Progenitor cell of endocrine pancreas (in vitro differentiated cells): ENCODE measurements at regions not wholly inside any gene's neighbourhood (a gene's known extent, or its start where the extent isn't known, plus 50 kb on each side); places are given as distances from the start of the nearest gene placed in this dataset.

Experiments
- DNase-seq: peaks from one replicate; pipeline ENCODE4 v3.0.0; 2021; ENCODE audit warnings: low spot score; ENCODE audit not compliant: unreplicated experiment
- H3K27ac Mint-ChIP-seq: 2 replicates; pipeline ENCODE4 v1.8.0; 2021; ENCODE audit warnings: mild to moderate bottlenecking, moderate library complexity, mixed read lengths
- H3K27me3 Mint-ChIP-seq: 2 replicates; pipeline ENCODE4 v1.8.0; 2021; ENCODE audit warnings: mixed read lengths
- H3K36me3 Mint-ChIP-seq: 2 replicates; pipeline ENCODE4 v1.8.0; 2022; ENCODE audit warnings: mixed read lengths; ENCODE audit not compliant: insufficient read depth
- H3K4me1 Mint-ChIP-seq: 2 replicates; pipeline ENCODE4 v1.8.0; 2021; ENCODE audit warnings: low read depth, mixed read lengths
- H3K4me3 Mint-ChIP-seq: 2 replicates; pipeline ENCODE4 v1.8.0; 2021; ENCODE audit warnings: low read depth, mild to moderate bottlenecking, moderate library complexity, mixed read lengths
- H3K9me3 Mint-ChIP-seq: 2 replicates; pipeline ENCODE4 v1.8.0; 2021; ENCODE audit warnings: low read depth, mixed read lengths
- TF ChIP-seq, protein P1 (sequence below): fragments of 200-600 bp; sonication (generic); IDR thresholded peaks from one replicate; pipeline ENCODE4 v1.5.0; 2021; ENCODE audit warnings: antibody characterized with exemption, mild to moderate bottlenecking; ENCODE audit not compliant: unreplicated experiment

DNA sequence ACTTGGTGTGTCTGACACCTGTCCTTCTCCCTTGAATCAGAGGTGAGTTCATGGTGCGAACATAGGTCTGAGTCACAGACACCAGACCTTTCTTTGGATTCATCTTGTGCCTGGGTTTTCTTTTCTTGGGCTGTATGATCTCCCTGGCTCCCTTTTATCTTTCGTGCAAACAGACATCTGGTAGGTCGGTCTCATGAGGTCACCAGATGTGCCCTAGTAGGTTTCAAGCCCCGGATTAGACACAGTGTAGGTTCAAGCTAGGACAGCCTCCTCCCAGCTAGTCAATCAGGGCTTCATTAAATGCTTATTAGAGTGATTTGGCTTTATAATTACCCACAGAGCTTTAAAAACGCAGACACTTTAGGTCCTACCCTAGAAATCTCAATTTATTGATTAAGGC is 106.0 kb upstream of the MYO10 start:
- no peak overlapping the region for H3K4me3 Mint-ChIP-seq
- DNase-seq: no peak
- H3K27ac Mint-ChIP-seq: no peak overlapping the region
- H3K27me3 Mint-ChIP-seq: no peaks in the 10 kb centered on the region
- TF ChIP-seq, protein P1, sequence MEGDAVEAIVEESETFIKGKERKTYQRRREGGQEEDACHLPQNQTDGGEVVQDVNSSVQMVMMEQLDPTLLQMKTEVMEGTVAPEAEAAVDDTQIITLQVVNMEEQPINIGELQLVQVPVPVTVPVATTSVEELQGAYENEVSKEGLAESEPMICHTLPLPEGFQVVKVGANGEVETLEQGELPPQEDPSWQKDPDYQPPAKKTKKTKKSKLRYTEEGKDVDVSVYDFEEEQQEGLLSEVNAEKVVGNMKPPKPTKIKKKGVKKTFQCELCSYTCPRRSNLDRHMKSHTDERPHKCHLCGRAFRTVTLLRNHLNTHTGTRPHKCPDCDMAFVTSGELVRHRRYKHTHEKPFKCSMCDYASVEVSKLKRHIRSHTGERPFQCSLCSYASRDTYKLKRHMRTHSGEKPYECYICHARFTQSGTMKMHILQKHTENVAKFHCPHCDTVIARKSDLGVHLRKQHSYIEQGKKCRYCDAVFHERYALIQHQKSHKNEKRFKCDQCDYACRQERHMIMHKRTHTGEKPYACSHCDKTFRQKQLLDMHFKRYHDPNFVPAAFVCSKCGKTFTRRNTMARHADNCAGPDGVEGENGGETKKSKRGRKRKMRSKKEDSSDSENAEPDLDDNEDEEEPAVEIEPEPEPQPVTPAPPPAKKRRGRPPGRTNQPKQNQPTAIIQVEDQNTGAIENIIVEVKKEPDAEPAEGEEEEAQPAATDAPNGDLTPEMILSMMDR: no peak
- H3K9me3 Mint-ChIP-seq: no peaks in the 10 kb centered on the region
- H3K36me3 Mint-ChIP-seq: no peaks in the 10 kb centered on the region
- H3K4me1 Mint-ChIP-seq: peaks cover 3% of the 10 kb centered on the region

DNA sequence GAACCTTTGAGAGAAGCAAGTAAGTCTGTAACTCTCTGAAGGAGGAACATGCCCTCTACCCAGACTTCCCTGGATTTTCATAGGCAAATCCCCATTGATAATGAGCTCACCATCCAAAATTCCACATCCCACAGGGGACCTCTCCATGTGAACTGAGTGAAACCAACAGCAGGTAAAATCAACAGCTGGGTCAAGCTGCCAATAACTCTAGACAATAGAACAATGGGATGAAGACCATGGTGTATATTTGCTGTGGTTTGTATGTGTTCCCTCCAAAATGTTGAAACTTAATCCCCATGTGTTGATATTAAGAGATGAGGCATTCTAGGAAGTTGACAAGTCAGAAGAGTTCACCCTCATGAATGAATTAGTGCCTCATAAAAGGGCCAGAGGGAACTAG is 110.2 kb upstream of the MYO10 start:
- H3K4me1 Mint-ChIP-seq: no peaks in the 10 kb centered on the region
- no peaks in the 10 kb centered on the region for H3K9me3 Mint-ChIP-seq
- no peak overlapping the region for H3K4me3 Mint-ChIP-seq
- TF ChIP-seq, protein P1: no peak
- no peaks in the 10 kb centered on the region for H3K27me3 Mint-ChIP-seq
- DNase-seq: no peak
- H3K36me3 Mint-ChIP-seq: no peaks in the 10 kb centered on the region
- H3K27ac Mint-ChIP-seq: no peak overlapping the region

DNA sequence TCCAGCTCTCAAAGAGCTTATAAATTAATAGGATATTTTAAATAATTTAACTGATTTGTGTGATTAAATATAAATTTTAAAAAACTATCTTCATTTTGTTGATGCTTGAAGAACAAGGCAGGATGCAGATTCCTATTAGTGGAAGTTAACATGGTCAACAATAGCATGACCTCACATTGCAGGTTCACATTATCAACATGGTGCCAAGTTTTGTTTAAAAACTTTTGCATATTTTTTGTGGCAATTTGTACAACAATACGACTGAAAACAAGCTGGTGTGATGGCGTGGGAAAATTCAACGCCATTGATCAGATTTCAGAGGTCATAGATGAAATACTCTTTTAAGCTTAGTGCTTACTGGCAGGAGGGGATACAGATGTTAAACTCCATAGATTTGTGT is 114.1 kb upstream of the MYO10 start:
- Mint-ChIP-seq H3K4me1 (no peaks in the 10 kb centered on the region), H3K27me3 (no peaks in the 10 kb centered on the region), H3K9me3 (no peaks in the 10 kb centered on the region), H3K4me3 (no peak overlapping the region), H3K27ac (no peak overlapping the region), H3K36me3 (no peaks in the 10 kb centered on the region)
- TF ChIP-seq, protein P1: no peak
- no peak for DNase-seq

DNA sequence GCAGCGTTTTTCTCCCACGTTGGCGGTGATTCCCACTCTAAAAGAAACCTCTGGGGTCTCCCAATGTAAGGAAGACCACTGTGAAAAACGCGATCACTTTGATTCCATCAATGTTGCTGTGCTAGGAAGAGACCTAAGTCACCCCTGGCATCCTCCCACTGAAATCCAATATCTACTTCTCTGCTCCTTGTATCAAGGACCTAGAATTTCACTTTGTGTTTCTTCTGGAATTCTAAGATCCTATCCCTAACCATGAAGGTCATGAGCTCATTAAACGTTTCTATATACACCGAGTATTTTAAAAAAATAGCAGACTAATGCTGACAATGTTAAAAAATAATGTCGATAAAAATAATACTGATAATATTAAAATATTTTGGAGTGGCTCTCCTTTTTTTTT is 118.8 kb upstream of the MYO10 start:
- Mint-ChIP-seq H3K27me3 (peaks cover 3% of the 10 kb centered on the region), H3K4me3 (no peak overlapping the region), H3K36me3 (no peaks in the 10 kb centered on the region), H3K9me3 (no peaks in the 10 kb centered on the region), H3K27ac (no peak overlapping the region), H3K4me1 (peaks cover 5% of the 10 kb centered on the region)
- no peak for DNase-seq
- TF ChIP-seq, protein P1: no peak

DNA sequence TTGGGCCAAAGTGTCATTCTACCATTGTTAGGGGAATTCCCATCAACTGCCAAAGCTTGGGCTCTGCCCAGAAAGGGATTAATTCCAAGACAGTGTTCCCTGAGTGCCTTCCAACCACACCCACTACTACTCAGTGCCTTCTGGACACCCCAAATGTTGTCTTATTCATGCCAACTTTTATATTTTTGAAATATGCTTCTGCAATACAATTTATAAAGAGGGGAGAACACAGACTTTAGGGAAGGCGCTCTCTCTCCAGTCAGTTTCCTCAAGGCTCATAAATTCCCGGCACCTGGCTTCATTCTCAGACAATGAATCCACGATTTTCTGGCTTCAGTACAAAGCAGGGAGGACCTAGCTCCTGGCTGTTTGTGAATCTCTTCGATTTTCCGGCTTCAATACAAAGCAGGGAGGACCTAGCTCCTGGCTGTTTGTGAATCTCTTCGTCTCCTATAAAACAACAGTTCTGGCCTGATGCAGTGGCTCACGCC is 120.1 kb upstream of the MYO10 start:
- peaks cover 3% of the 10 kb centered on the region for H3K27me3 Mint-ChIP-seq
- TF ChIP-seq, protein P1: no peak
- no peaks in the 10 kb centered on the region for H3K9me3 Mint-ChIP-seq
- no peak for DNase-seq
- H3K4me3 Mint-ChIP-seq: no peak overlapping the region
- H3K27ac Mint-ChIP-seq: no peak overlapping the region
- H3K36me3 Mint-ChIP-seq: no peaks in the 10 kb centered on the region
- peaks cover 5% of the 10 kb centered on the region for H3K4me1 Mint-ChIP-seq
